ENCODE measurements at regions not wholly inside any gene's neighbourhood (a gene's known extent, or its start where the extent isn't known, plus 50 kb on each side); places are given as distances from the start of the nearest gene placed in this dataset.

- DNase-seq, result no peak
- no peak for TF ChIP-seq CTCF (IDR thresholded peaks at IDR 0.05; ENCODE audit: borderline replicate concordance, extremely low read depth, insufficient read depth)
Observed at GRCh38 chr4:10197952-10198351, 81.4 kb upstream of the WDR1 start.

GRCh38 chr4:10196191-10196590, 79.6 kb upstream of the WDR1 start:
- Histone ChIP-seq H3K27me3 (ENCODE audit: control insufficient read depth, insufficient read depth, low read length) (no peaks in the 10 kb centered on the region), H3K36me3 (ENCODE audit: control insufficient read depth in 2 of 3, insufficient read depth in 3 of 3, low read length in 3 of 3) (no peaks in the 10 kb centered on the region), H3K4me1 (ENCODE audit: control insufficient read depth in 2 of 3, insufficient read depth in 2 of 3, low read depth in 1 of 3, low read length in 3 of 3) (no peaks in the 10 kb centered on the region), H3K4me3 (ENCODE audit: low read length in 3 of 3) (no peak overlapping the region), H3K9me3 (ENCODE audit: control insufficient read depth in 2 of 3, insufficient read depth in 1 of 3, low read length in 3 of 3) (no peaks in the 10 kb centered on the region), H3K27ac (ENCODE audit: low read depth in 2 of 2, low read length in 2 of 2) (no peak overlapping the region), H3K9ac (ENCODE audit: low read length in 3 of 3) (no peak overlapping the region)
- intact Hi-C loops (cut with DNase I), result no loop called here
- no peak for DNase-seq
- FAIRE-seq, result no peak
- TF ChIP-seq CTCF (IDR thresholded peaks at IDR 0.05; ENCODE audit: borderline replicate concordance, extremely low read depth, insufficient read depth), result no peak

More at GRCh38 chr4:10197952-10198351, 81.4 kb upstream of the WDR1 start:
- no peak overlapping the region for H3K9ac ChIP-seq (ENCODE audit: low read length in 3 of 3)
- FAIRE-seq, result no peak
- no peaks in the 10 kb centered on the region for H3K4me1 ChIP-seq (ENCODE audit: control insufficient read depth in 2 of 3, insufficient read depth in 2 of 3, low read depth in 1 of 3, low read length in 3 of 3)
- H3K9me3 ChIP-seq (ENCODE audit: control insufficient read depth in 2 of 3, insufficient read depth in 1 of 3, low read length in 3 of 3), result no peaks in the 10 kb centered on the region
- no peaks in the 10 kb centered on the region for H3K36me3 ChIP-seq (ENCODE audit: control insufficient read depth in 2 of 3, insufficient read depth in 3 of 3, low read length in 3 of 3)
- no peak overlapping the region for H3K4me3 ChIP-seq (ENCODE audit: low read length in 3 of 3)
- H3K27me3 ChIP-seq (ENCODE audit: control insufficient read depth, insufficient read depth, low read length), result no peaks in the 10 kb centered on the region
- intact Hi-C loops (cut with DNase I), result no loop called here
- no peak overlapping the region for H3K27ac ChIP-seq (ENCODE audit: low read depth in 2 of 2, low read length in 2 of 2)

- no peak overlapping the region for H3K9ac ChIP-seq (ENCODE audit: low read length in 3 of 3)
- H3K27me3 ChIP-seq (ENCODE audit: control insufficient read depth, insufficient read depth, low read length), result no peaks in the 10 kb centered on the region
- no peak overlapping the region for H3K4me3 ChIP-seq (ENCODE audit: low read length in 3 of 3)
- no peaks in the 10 kb centered on the region for H3K36me3 ChIP-seq (ENCODE audit: control insufficient read depth in 2 of 3, insufficient read depth in 3 of 3, low read length in 3 of 3)
- intact Hi-C loops (cut with DNase I), result no loop called here
- no peak overlapping the region for H3K27ac ChIP-seq (ENCODE audit: low read depth in 2 of 2, low read length in 2 of 2)
- DNase-seq, result no peak
- no peaks in the 10 kb centered on the region for H3K9me3 ChIP-seq (ENCODE audit: control insufficient read depth in 2 of 3, insufficient read depth in 1 of 3, low read length in 3 of 3)
- no peak for FAIRE-seq
- no peaks in the 10 kb centered on the region for H3K4me1 ChIP-seq (ENCODE audit: control insufficient read depth in 2 of 3, insufficient read depth in 2 of 3, low read depth in 1 of 3, low read length in 3 of 3)
- TF ChIP-seq CTCF (IDR thresholded peaks at IDR 0.05; ENCODE audit: borderline replicate concordance, extremely low read depth, insufficient read depth), result no peak
Observed at GRCh38 chr4:10192331-10192730, 75.7 kb upstream of the WDR1 start.

- H3K9me3 ChIP-seq (ENCODE audit: control insufficient read depth in 2 of 3, insufficient read depth in 1 of 3, low read length in 3 of 3), result no peaks in the 10 kb centered on the region
- DNase-seq (no peak), FAIRE-seq (no peak)
- H3K27me3 ChIP-seq (ENCODE audit: control insufficient read depth, insufficient read depth, low read length), result no peaks in the 10 kb centered on the region
- H3K27ac ChIP-seq (ENCODE audit: low read depth in 2 of 2, low read length in 2 of 2), result no peak overlapping the region
- H3K36me3 ChIP-seq (ENCODE audit: control insufficient read depth in 2 of 3, insufficient read depth in 3 of 3, low read length in 3 of 3), result no peaks in the 10 kb centered on the region
- peaks cover 0 to 2% (median 0%) of the 10 kb centered on the region in 3 donors for H3K4me1 ChIP-seq (ENCODE audit: control insufficient read depth in 2 of 3, insufficient read depth in 2 of 3, low read depth in 1 of 3, low read length in 3 of 3)
- TF ChIP-seq CTCF (IDR thresholded peaks at IDR 0.05; ENCODE audit: borderline replicate concordance, extremely low read depth, insufficient read depth), result no peak
- intact Hi-C loops (cut with DNase I), result no loop called here
- H3K4me3 ChIP-seq (ENCODE audit: low read length in 3 of 3), result no peak overlapping the region
- no peak overlapping the region for H3K9ac ChIP-seq (ENCODE audit: low read length in 3 of 3)
Observed at GRCh38 chr4:10188400-10189004, 71.9 kb upstream of the WDR1 start.
